HEK293T (cell line): ENCODE measurements at regions not wholly inside any gene's neighbourhood (a gene's known extent, or its start where the extent isn't known, plus 50 kb on each side); places are given as distances from the start of the nearest gene placed in this dataset.

Experiments
- BHLHE40 ChIP-seq: fragments of 450-650 bp; IDR thresholded peaks from 2 replicates; pipeline ENCODE4 v1.6.1; 2016; ENCODE audit warnings: mild to moderate bottlenecking, moderate library complexity, borderline replicate concordance
- CTBP1 ChIP-seq: fragments of 450-650 bp; IDR thresholded peaks from 2 replicates; pipeline ENCODE4 v1.6.1; 2016; ENCODE audit warnings: borderline replicate concordance
- ELF4 ChIP-seq: fragments of 450-650 bp; IDR thresholded peaks from 2 replicates; pipeline ENCODE4 v1.6.1; 2017; ENCODE audit warnings: antibody characterized with exemption
- FOXA1 ChIP-seq: fragments of 450-650 bp; IDR thresholded peaks from 2 replicates; pipeline ENCODE4 v1.6.1; 2016; ENCODE audit warnings: mild to moderate bottlenecking
- FOXM1 ChIP-seq: fragments of 450-650 bp; IDR thresholded peaks from 2 replicates; pipeline ENCODE4 v1.6.1; 2017; ENCODE audit warnings: mild to moderate bottlenecking, borderline replicate concordance
- L3MBTL2 ChIP-seq: fragments of 450-650 bp; conservative IDR thresholded peaks from 2 replicates; pipeline ENCODE4 v1.6.1; 2016; ENCODE audit warnings: mild to moderate bottlenecking
- NFRKB ChIP-seq: fragments of 450-650 bp; IDR thresholded peaks from 2 replicates; pipeline ENCODE4 v1.6.1; 2016; ENCODE audit warnings: mild to moderate bottlenecking, moderate library complexity
- SP1 ChIP-seq: fragments of 450-650 bp; IDR thresholded peaks from 2 replicates; pipeline ENCODE4 v1.6.1; 2017
- SUZ12 ChIP-seq: fragments of 450-650 bp; IDR thresholded peaks from 2 replicates; pipeline ENCODE4 v1.6.1; 2016; ENCODE audit warnings: mild to moderate bottlenecking
- TARDBP ChIP-seq: fragments of 450-650 bp; IDR thresholded peaks from 2 replicates; pipeline ENCODE4 v1.6.1; 2016
- ZNF384 ChIP-seq: fragments of 450-650 bp; IDR thresholded peaks from 2 replicates; pipeline ENCODE4 v1.6.1; 2016

- TF ChIP-seq L3MBTL2 (no peak), SP1 (no peak), SUZ12 (no peak), FOXM1 (no peak), FOXA1 (no peak), TARDBP (no peak), ELF4 (no peak), BHLHE40 (no peak), CTBP1 (no peak), NFRKB (no peak), ZNF384 (no peak)
Measured at GRCh38 chr2:128369602-128370467, 51.2 kb upstream of the HS6ST1 start.
